H9 (cell line): ENCODE measurements at regions not wholly inside any gene's neighbourhood (a gene's known extent, or its start where the extent isn't known, plus 50 kb on each side); places are given as distances from the start of the nearest gene placed in this dataset.

Experiments used
- DNase-seq: peaks from one replicate; pipeline ENCODE4 v3.0.0-alpha.2; 2017
- H2AFZ ChIP-seq: one replicate; pipeline ENCODE4 v1.6.1; 2013; ENCODE audit warnings: mild to moderate bottlenecking, low read length, control low read depth, moderate library complexity
- H2AK5ac ChIP-seq: 2 replicates; pipeline ENCODE4 v1.6.1; 2013; ENCODE audit warnings: low read length, control low read depth, mixed read lengths; ENCODE audit not compliant: insufficient read length
- H2BK120ac ChIP-seq: one replicate; pipeline ENCODE4 v1.6.1; 2013; ENCODE audit warnings: low read depth, mild to moderate bottlenecking, low read length, control low read depth, inconsistent platforms; ENCODE audit not compliant: poor library complexity, severe bottlenecking
- H2BK12ac ChIP-seq: 2 replicates; pipeline ENCODE4 v1.6.1; 2013; ENCODE audit warnings: low read length, control low read depth, mixed read lengths, low read depth; ENCODE audit not compliant: insufficient read length
- H2BK15ac ChIP-seq: 2 replicates; pipeline ENCODE4 v1.6.1; 2013; ENCODE audit warnings: low read depth, low read length, control low read depth
- H2BK20ac ChIP-seq: one replicate; pipeline ENCODE4 v1.6.1; 2013; ENCODE audit warnings: low read depth, mild to moderate bottlenecking, low read length, control low read depth, inconsistent platforms; ENCODE audit not compliant: poor library complexity, severe bottlenecking
- H2BK5ac ChIP-seq: 2 replicates; pipeline ENCODE4 v1.6.1; 2013; ENCODE audit warnings: low read length, control low read depth, mixed read lengths; ENCODE audit not compliant: insufficient read length
- H3K14ac ChIP-seq: 2 replicates; pipeline ENCODE4 v1.6.1; 2013; ENCODE audit warnings: low read length, control low read depth; ENCODE audit not compliant: insufficient read depth
- H3K18ac ChIP-seq: 2 replicates; pipeline ENCODE4 v1.6.1; 2013; ENCODE audit warnings: low read depth, mild to moderate bottlenecking, mixed read lengths, low read length, control low read depth; ENCODE audit not compliant: insufficient read length
- H3K23ac ChIP-seq: 2 replicates; pipeline ENCODE4 v1.6.1; 2013; ENCODE audit warnings: low read length, control low read depth, mixed read lengths, low read depth; ENCODE audit not compliant: insufficient read length
- H3K23me2 ChIP-seq: 2 replicates; pipeline ENCODE4 v1.6.1; 2013; ENCODE audit warnings: low read depth, mild to moderate bottlenecking, mixed read lengths, low read length, control low read depth; ENCODE audit not compliant: insufficient read length, poor library complexity, severe bottlenecking
- H3K27ac ChIP-seq: 2 replicates; pipeline ENCODE4 v1.5.1; 2013; ENCODE audit warnings: low read length, control low read depth, mixed read lengths, low read depth; ENCODE audit not compliant: insufficient read length
- H3K27me3 ChIP-seq: 2 replicates; pipeline ENCODE4 v1.6.1; 2013; ENCODE audit warnings: low read length, control low read depth, inconsistent platforms; ENCODE audit not compliant: insufficient read depth
- H3K4ac ChIP-seq: 2 replicates; pipeline ENCODE4 v1.6.1; 2013; ENCODE audit warnings: low read depth, mild to moderate bottlenecking, control low read depth, inconsistent platforms, low read length, moderate library complexity
- H3K4me1 ChIP-seq: 2 replicates; pipeline ENCODE4 v1.6.1; 2013; ENCODE audit warnings: low read length, control low read depth, inconsistent platforms; ENCODE audit not compliant: insufficient read depth
- H3K4me2 ChIP-seq: 2 replicates; pipeline ENCODE4 v1.6.1; 2013; ENCODE audit warnings: low read length, control low read depth, mixed read lengths; ENCODE audit not compliant: insufficient read length, insufficient read depth
- H3K56ac ChIP-seq: 2 replicates; pipeline ENCODE4 v1.6.1; 2013; ENCODE audit warnings: low read depth, mild to moderate bottlenecking, mixed read lengths, low read length, control low read depth; ENCODE audit not compliant: insufficient read length
- H3K79me1 ChIP-seq: 2 replicates; pipeline ENCODE4 v1.6.1; 2013; ENCODE audit warnings: low read depth, mild to moderate bottlenecking, moderate library complexity, low read length, control low read depth, inconsistent platforms; ENCODE audit not compliant: insufficient read depth, poor library complexity, severe bottlenecking
- H3K79me2 ChIP-seq: 2 replicates; pipeline ENCODE4 v1.6.1; 2013; ENCODE audit warnings: low read length, control low read depth, inconsistent platforms; ENCODE audit not compliant: insufficient read depth
- H3K9ac ChIP-seq: 2 replicates; pipeline ENCODE4 v1.6.1; 2013; ENCODE audit warnings: low read length, control low read depth, mixed read lengths; ENCODE audit not compliant: insufficient read length; ENCODE audit errors: extremely low read depth
- H3K9me3 ChIP-seq: one replicate; pipeline ENCODE4 v1.6.1; 2013; ENCODE audit warnings: low read depth, low read length, inconsistent platforms; ENCODE audit not compliant: control insufficient read depth
- H3T11ph ChIP-seq: one replicate; pipeline ENCODE4 v1.6.1; 2013; ENCODE audit warnings: mild to moderate bottlenecking, low read length, control low read depth, inconsistent platforms
- H4K20me1 ChIP-seq: one replicate; pipeline ENCODE4 v1.6.1; 2013; ENCODE audit not compliant: control insufficient read depth, insufficient read length, insufficient read depth
- H4K5ac ChIP-seq: 2 replicates; pipeline ENCODE4 v1.6.1; 2013; ENCODE audit warnings: low read depth, mild to moderate bottlenecking, mixed read lengths, low read length, control low read depth; ENCODE audit not compliant: insufficient read length
- H4K8ac ChIP-seq: replicated peaks from 2 replicates; pipeline ENCODE4 v1.6.1; 2013; ENCODE audit warnings: low read length, control low read depth, mixed read lengths, low read depth; ENCODE audit not compliant: insufficient read length
- H4K91ac ChIP-seq: 2 replicates; pipeline ENCODE4 v1.6.1; 2013; ENCODE audit warnings: low read depth, mild to moderate bottlenecking, moderate library complexity, mixed read lengths, low read length, control low read depth; ENCODE audit not compliant: insufficient read length
- H3K27ac Mint-ChIP-seq, 3 experiments: 2 replicates in 2 of 3; 3 replicates in 1 of 3; pipeline ENCODE4 v1.8.0; 2020 to 2021; ENCODE audit warnings: mixed read lengths in 3 of 3, mild to moderate bottlenecking in 1 of 3, moderate library complexity in 1 of 3
- H3K27me3 Mint-ChIP-seq: 2 replicates; pipeline ENCODE4 v1.8.0; 2021; ENCODE audit warnings: low read depth, mild to moderate bottlenecking, moderate library complexity, mixed read lengths
- H3K36me3 Mint-ChIP-seq, 3 experiments: 2 replicates in 2 of 3; 3 replicates in 1 of 3; pipeline ENCODE4 v1.8.0; 2020 to 2021; ENCODE audit warnings: low read depth in 3 of 3, mixed read lengths in 3 of 3; ENCODE audit not compliant: insufficient read depth in 1 of 3
- H3K4me1 Mint-ChIP-seq, 2 experiments: 2 replicates each; pipeline ENCODE4 v1.8.0; 2020; ENCODE audit warnings: mixed read lengths in 2 of 2
- H3K4me3 Mint-ChIP-seq, 2 experiments: 2 replicates in 1 of 2; 3 replicates in 1 of 2; pipeline ENCODE4 v1.8.0; 2020 to 2021; ENCODE audit warnings: mild to moderate bottlenecking in 2 of 2, mixed read lengths in 2 of 2, moderate library complexity in 1 of 2
- H3K9me3 Mint-ChIP-seq, 2 experiments: 2 replicates in 1 of 2; 3 replicates in 1 of 2; pipeline ENCODE4 v1.8.0; 2020; ENCODE audit warnings: mild to moderate bottlenecking in 2 of 2, mixed read lengths in 2 of 2, moderate library complexity in 1 of 2
- CTCF ChIP-seq: fragments of 200-600 bp; sonication (generic); conservative IDR thresholded peaks from 3 replicates; pipeline ENCODE4 v1.8.0; 2021; ENCODE audit warnings: antibody characterized with exemption, mild to moderate bottlenecking
- WGBS: extraction: QIAGEN DNeasy Blood & Tissue Kit; methylation state at CpG from one replicate; pipeline ENCODE4 v1.1.7; 2013; ENCODE audit warnings: missing lambda C conversion rate, low lambda C conversion rate, mixed read lengths; ENCODE audit not compliant: insufficient read length; ENCODE audit errors: extremely low coverage; 5-methylcytosine and 5-hydroxymethylcytosine counted together

- peaks cover 0 to 9% (median 7%) of the 10 kb centered on the region in 3 experiments; a peak in 4 of 7 replicates for H3K36me3 Mint-ChIP-seq
- Histone ChIP-seq H3K18ac (no peak overlapping the region), H4K5ac (no peak overlapping the region), H3K23ac (no peak overlapping the region), H2BK5ac (no peak overlapping the region), H3K4me2 (no peak overlapping the region), H2BK120ac (no peak overlapping the region), H2AK5ac (no peak overlapping the region), H3K79me1 (no peaks in the 10 kb centered on the region), H3K9ac (no peak overlapping the region), H2BK12ac (no peak overlapping the region), H4K8ac (no peak overlapping the region), H4K20me1 (no peaks in the 10 kb centered on the region), H2BK15ac (no peak overlapping the region), H3K4ac (no peak overlapping the region), H3K27me3 (no peaks in the 10 kb centered on the region), H3K79me2 (no peaks in the 10 kb centered on the region), H2BK20ac (no peak overlapping the region), H3K56ac (no peak overlapping the region), H3K14ac (no peak overlapping the region), H3K9me3 (no peaks in the 10 kb centered on the region), H3K4me1 (no peaks in the 10 kb centered on the region), H2AFZ (no peak overlapping the region), H3K23me2 (no peaks in the 10 kb centered on the region), H3T11ph (no peak overlapping the region), H3K27ac (no peak overlapping the region), H4K91ac (no peak overlapping the region)
- peaks cover 5 to 16% of the 10 kb centered on the region in 2 experiments; a peak in 4 of 5 replicates for H3K9me3 Mint-ChIP-seq
- H3K27me3 Mint-ChIP-seq = peaks cover 10% of the 10 kb centered on the region
- TF ChIP-seq CTCF = no peak
- H3K4me3 Mint-ChIP-seq = no peak overlapping the region
- no peaks in the 10 kb centered on the region for H3K4me1 Mint-ChIP-seq
- no peak overlapping the region for H3K27ac Mint-ChIP-seq
- DNase-seq = no peak
- WGBS = no CpG with 5 or more reads among the region's 2 CpGs
Measured at GRCh38 chr4:92186239-92186638, 117.5 kb upstream of the GRID2 start.
